DMS153 (cell line): ENCODE measurements at regions not wholly inside any gene's neighbourhood (a gene's known extent, or its start where the extent isn't known, plus 50 kb on each side); places are given as distances from the start of the nearest gene placed in this dataset.

Experiments
- DNase-seq: peaks from one replicate; lab custom pipeline; 2025; lab: John Stamatoyannopoulos, UW

GRCh38 chr20:11247046-11248010 lies 573.5 kb upstream of the JAG1 start:
- DNase-seq: no peak

GRCh38 chr20:11248011-11248409 lies 574.2 kb upstream of the JAG1 start:
- DNase-seq: no peak

- no peak for DNase-seq
Measured at GRCh38 chr20:11248687-11249638, 575.2 kb upstream of the JAG1 start.

GRCh38 chr20:11249683-11250082 lies 575.9 kb upstream of the JAG1 start:
- DNase-seq: no peak

GRCh38 chr20:11252447-11252846 lies 578.6 kb upstream of the JAG1 start:
- DNase-seq: no peak

GRCh38 chr20:11255455-11255854 lies 581.7 kb upstream of the JAG1 start:
- no peak for DNase-seq

- no peak for DNase-seq
Measured at GRCh38 chr20:11255860-11256259, 582.1 kb upstream of the JAG1 start.

- no peak for DNase-seq
Measured at GRCh38 chr20:11260611-11261010, 586.8 kb upstream of the JAG1 start.

- DNase-seq: no peak
Measured at GRCh38 chr20:11261533-11262000, 587.8 kb upstream of the JAG1 start.

GRCh38 chr20:11266571-11266970 lies 592.8 kb upstream of the JAG1 start:
- peak; percentile 46 for DNase-seq

- DNase-seq: peak; percentile 12
Measured at GRCh38 chr20:11267131-11267761, 593.4 kb upstream of the JAG1 start.

- no peak for DNase-seq
Measured at GRCh38 chr20:11267762-11268335, 594.0 kb upstream of the JAG1 start.

- no peak for DNase-seq
Measured at GRCh38 chr20:11270566-11270965, 596.8 kb upstream of the JAG1 start.

GRCh38 chr20:11271319-11271718 lies 597.5 kb upstream of the JAG1 start:
- DNase-seq: no peak

GRCh38 chr20:11271920-11272594 lies 598.3 kb upstream of the JAG1 start:
- no peak for DNase-seq

GRCh38 chr20:11274141-11274594 lies 600.4 kb upstream of the JAG1 start:
- DNase-seq: peak; percentile 47

GRCh38 chr20:11275740-11276139 lies 601.9 kb upstream of the JAG1 start:
- no peak for DNase-seq

GRCh38 chr20:11277170-11277569 lies 603.4 kb upstream of the JAG1 start:
- DNase-seq: no peak

GRCh38 chr20:11277858-11278257 lies 604.1 kb upstream of the JAG1 start:
- DNase-seq: no peak

- DNase-seq: no peak
Measured at GRCh38 chr20:11278461-11278860, 604.7 kb upstream of the JAG1 start.

GRCh38 chr20:11281240-11281639 lies 607.4 kb upstream of the JAG1 start:
- DNase-seq: no peak
